ENCODE measurements at regions not wholly inside any gene's neighbourhood (a gene's known extent, or its start where the extent isn't known, plus 50 kb on each side); places are given as distances from the start of the nearest gene placed in this dataset.
"Not testable (repeated sequence)": the region's sequence is repeated elsewhere in the genome, so short reads cannot be mapped to it uniquely, and the experiment has no call there.

DNA sequence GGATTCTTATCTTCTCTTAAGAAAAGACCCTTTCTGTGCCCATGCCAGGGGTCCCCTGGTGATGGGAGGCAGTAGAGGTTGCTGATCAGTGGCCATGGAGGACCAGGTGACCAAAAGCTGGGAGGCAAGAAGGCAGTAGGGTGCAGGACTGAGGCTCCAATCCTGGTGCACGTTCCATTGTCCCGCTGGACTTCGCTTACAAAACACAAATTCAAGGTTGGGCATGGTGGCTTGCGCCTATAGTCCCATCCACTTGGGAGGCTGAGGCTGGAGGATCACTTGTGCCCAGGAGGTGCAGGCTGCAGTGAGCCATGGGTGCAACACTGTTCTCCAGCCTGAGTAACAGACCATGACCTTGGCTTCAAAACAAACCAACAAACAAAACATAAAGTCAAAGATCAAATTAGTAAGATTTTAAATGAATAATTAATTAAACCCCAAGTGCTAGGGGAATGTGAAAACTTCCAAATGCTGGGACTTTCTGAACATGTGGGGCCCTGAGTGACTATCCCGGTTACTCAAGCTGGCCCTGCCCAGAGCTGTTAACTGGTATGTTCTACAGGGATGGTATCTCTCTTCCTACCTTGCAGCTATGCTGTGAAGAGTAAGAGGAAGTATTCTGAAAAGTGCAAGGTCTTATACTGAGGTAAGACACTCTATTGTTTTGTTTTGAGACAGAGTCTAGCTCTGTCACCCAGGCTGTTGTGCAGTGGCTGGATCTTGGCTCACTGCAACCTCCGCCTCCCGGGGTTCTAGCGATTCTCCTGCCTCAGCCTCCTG lies 97.6 kb downstream of the LYZL2 start:
- no peak for DNase-seq

DNA sequence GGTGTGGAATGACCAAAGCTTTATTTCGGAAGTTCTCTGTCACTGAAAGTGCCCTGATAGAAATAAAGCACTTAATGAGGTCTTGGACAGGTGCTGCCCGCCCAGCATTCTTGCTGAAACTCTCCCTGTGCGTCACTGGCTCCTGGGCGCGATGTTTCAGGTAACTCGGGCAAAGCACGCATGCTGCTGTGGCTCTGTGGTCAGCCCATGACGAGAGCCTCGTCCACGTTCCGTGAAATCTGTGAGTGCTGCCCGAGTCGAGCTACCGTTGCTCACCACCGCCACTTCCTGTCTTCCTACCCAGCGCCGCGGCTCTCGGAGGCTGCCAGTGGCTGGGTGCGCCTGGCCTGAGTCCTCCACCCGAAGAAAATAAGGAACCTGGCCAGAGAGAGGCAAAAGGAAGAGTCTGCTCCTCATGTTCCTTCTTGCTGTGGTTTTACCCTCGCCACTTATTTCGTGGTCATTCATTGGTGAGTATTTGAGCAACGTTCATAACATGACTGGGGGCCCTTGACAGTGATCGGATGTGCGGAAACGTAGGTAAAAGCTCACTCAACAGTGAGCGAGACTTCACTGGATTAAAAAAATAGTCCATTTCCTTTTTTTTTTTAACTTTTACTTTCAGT lies 95.5 kb downstream of the MAP3K8 start:
- DNase-seq = peak; percentile 94

DNA sequence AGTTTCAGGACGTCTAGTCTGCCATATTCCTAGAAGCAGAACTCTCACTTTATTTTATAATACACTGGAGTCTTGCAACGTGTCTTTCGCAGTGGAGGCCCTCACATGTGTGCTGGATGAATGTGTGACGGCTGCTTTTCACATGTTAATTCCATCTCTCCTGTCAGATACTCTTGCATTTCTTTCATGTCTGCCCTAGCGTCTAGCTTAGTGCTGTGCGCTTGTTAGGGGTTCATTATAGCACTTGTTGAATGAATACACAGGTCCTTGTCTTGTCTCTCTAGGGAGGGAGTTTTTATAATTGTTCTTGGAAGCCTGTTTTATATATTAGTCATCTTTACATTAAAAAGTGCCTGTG lies 94.4 kb downstream of the MAP3K8 start:
- DNase-seq = no peak

DNA sequence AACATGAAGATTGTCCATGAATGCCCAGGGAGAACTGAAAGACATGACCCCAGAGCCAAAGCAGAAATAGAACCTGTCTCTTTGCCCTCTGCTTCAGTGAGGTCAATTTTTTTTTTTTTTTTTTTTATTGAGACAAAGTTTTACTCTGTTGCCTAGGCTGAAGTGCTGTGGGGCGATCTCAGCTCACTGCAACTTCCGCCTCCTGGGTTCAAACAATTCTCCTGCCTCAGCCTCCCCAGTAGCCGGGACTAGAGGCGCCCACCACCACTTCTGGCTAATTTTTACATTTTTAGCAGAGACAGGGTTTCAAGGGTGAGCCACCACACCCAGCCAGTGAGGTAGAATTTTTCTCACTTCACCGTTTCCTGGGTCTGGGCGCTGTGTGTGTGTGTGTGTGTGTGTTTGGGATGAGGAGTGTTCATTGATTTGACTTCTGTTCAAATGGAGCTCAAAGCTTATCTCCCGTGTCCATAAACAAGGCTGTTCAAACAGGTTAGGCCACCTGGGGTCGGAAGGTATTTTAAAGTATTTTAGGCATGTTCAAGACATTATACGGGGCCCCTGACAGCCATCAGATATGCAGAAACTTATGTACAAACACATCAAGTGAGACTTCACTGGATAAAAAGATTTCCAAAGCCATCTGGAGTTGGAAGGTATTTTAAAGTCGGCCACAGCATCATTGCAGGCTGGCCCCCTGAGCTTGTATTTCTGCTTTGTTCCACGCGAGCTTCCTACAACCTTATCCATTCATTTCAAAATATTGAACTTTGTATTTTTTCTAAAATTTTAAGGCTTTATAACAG lies 93.8 kb downstream of the MAP3K8 start:
- no peak for DNase-seq

DNA sequence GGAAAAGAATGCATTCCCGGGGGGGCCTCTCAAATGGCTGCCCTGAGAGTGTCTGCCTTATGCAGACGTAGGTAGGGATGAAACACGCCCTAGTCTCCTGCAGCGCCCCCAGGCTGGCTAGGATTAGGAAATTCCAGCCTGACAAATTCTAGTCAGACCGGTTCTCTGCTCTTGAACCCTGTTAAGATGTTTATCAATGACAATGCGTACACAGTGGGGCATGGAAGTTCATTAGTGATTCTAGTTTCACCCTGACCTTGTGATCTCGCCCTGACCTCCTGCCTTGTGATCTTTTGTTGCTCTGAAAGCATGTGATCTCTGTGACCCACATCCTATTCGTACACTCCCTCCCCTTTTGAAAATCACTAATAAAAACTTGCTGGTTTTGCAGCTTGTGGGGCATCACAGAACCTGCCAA lies 88.7 kb downstream of the MAP3K8 start:
- not testable (repeated sequence) for DNase-seq

DNA sequence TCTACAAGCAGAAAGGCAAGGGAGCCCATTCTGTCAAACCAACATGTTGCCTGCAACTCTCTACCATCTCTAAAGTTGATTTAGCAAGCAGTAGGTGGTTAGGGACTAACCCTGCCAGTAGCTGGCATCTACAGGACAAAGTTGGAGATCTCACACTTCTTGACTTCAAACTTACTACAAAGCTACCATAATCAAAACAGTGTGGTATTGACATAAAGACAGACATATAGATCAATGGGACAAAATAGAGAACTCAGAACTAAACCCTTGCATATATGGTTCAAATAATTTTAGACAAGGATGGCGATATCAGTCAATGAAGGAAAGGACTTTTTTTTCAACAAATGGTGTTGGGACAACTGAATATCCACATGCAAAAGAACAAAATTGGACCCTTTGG lies 84.9 kb downstream of the MAP3K8 start:
- DNase-seq = no peak

Data from CD4-positive, alpha-beta T cell treated with Interleukin-15 for 1 hour (primary cell).